ENCODE measurements at regions not wholly inside any gene's neighbourhood (a gene's known extent, or its start where the extent isn't known, plus 50 kb on each side); places are given as distances from the start of the nearest gene placed in this dataset.

DNA sequence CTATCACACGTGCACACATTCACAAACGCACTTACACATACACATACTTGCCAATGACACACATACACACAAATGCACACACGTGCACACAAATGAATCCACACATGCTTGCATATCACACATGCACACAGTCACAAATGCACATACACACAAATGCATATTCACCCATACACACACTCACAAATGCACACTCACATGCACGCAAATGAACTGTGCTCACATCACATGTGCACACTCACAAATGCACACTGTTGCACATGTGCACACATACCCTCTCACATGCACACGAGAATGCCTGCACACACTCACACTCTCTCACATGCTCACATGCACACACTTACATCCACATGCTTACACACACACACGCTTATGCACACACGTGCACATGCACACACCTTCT is 368.1 kb downstream of the EIPR1 start:
- H3K27me3 ChIP-seq (ENCODE audit: control insufficient read depth, insufficient read depth, low read length), result no peaks in the 10 kb centered on the region
- H3K36me3 ChIP-seq (ENCODE audit: control insufficient read depth, insufficient read depth, low read length), result no peaks in the 10 kb centered on the region
- TF ChIP-seq, protein P1, sequence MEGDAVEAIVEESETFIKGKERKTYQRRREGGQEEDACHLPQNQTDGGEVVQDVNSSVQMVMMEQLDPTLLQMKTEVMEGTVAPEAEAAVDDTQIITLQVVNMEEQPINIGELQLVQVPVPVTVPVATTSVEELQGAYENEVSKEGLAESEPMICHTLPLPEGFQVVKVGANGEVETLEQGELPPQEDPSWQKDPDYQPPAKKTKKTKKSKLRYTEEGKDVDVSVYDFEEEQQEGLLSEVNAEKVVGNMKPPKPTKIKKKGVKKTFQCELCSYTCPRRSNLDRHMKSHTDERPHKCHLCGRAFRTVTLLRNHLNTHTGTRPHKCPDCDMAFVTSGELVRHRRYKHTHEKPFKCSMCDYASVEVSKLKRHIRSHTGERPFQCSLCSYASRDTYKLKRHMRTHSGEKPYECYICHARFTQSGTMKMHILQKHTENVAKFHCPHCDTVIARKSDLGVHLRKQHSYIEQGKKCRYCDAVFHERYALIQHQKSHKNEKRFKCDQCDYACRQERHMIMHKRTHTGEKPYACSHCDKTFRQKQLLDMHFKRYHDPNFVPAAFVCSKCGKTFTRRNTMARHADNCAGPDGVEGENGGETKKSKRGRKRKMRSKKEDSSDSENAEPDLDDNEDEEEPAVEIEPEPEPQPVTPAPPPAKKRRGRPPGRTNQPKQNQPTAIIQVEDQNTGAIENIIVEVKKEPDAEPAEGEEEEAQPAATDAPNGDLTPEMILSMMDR (IDR thresholded peaks at IDR 0.05; ENCODE audit: insufficient read depth, low read length, poor library complexity, severe bottlenecking), result no peak
- no peak overlapping the region for H3K4me3 ChIP-seq (ENCODE audit: low read depth, low read length)
- no peak for DNase-seq (ENCODE audit: low read depth)

DNA sequence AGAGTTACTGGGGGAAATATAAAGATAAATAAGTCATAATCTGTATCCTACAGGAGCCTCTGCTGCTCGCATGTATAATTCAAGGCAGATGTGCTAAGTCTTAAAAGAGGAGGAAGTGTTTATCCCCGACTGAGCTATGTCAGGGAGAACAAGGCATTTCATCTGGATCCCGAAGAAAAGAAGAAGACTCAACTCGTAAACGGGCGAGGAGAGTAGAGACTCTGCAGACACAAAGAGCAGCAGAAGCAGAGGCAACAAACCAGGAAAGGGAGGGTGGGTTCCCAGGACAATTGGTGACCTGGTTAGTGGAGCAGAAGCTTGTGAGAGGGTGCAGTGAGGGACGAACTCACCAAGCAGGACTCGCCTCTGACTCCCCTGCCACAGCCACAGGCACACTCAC is 368.6 kb downstream of the EIPR1 start:
- TF ChIP-seq, protein P1 (IDR thresholded peaks at IDR 0.05; ENCODE audit: insufficient read depth, low read length, poor library complexity, severe bottlenecking), result no peak
- H3K27me3 ChIP-seq (ENCODE audit: control insufficient read depth, insufficient read depth, low read length), result no peaks in the 10 kb centered on the region

DNA sequence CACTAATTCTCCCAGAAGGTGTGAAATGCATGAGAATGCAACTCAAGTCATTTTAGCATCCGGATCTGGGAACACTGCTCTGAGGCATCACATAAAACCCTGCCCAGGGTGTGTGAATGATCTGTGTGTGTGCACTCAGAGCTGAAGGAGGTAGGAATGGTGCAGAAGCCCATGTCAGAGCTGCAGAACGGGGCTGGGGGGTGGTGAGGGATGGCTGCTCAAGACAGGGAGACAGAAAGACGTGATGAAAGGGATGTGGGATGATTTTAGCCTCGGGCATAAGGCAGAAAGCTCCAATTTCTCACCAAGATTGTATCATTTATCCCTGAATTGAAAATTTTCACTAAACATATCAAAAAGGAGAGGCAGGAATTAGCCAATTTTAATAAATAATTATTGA is 369.1 kb downstream of the EIPR1 start:
- TF ChIP-seq, protein P1 (IDR thresholded peaks at IDR 0.05; ENCODE audit: insufficient read depth, low read length, poor library complexity, severe bottlenecking), result no peak
- H3K27me3 ChIP-seq (ENCODE audit: control insufficient read depth, insufficient read depth, low read length), result no peaks in the 10 kb centered on the region
- DNase-seq (ENCODE audit: low read depth), result no peak
- H3K4me3 ChIP-seq (ENCODE audit: low read depth, low read length), result no peak overlapping the region
- H3K36me3 ChIP-seq (ENCODE audit: control insufficient read depth, insufficient read depth, low read length), result no peaks in the 10 kb centered on the region

More for the DNA sequence above, 368.6 kb downstream of the EIPR1 start:
- Histone ChIP-seq H3K36me3 (ENCODE audit: control insufficient read depth, insufficient read depth, low read length) (no peaks in the 10 kb centered on the region), H3K4me3 (ENCODE audit: low read depth, low read length) (no peak overlapping the region)
- no peak for DNase-seq (ENCODE audit: low read depth)

DNA sequence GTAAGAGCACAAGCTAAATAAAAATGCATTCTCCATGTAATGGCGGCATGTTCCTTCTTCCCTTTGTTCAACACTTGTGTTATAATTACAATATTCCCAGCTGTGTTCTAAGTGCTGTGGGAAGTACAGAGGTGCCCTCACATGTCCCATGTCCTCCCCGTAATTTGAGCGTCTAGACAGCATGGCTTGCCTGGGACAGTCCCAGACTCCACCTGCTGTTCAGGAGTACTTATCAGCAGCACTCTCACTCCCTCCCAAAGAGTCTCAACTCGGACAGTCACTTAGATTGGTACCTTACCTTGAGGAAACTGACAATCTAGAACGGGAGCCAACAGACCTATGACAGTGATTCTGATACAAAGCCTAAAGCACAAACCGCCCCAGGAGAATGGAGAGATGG is 370.5 kb downstream of the EIPR1 start:
- no peak for DNase-seq (ENCODE audit: low read depth)
- no peaks in the 10 kb centered on the region for H3K36me3 ChIP-seq (ENCODE audit: control insufficient read depth, insufficient read depth, low read length)
- no peak overlapping the region for H3K4me3 ChIP-seq (ENCODE audit: low read depth, low read length)
- no peaks in the 10 kb centered on the region for H3K27me3 ChIP-seq (ENCODE audit: control insufficient read depth, insufficient read depth, low read length)
- TF ChIP-seq, protein P1 (IDR thresholded peaks at IDR 0.05; ENCODE audit: insufficient read depth, low read length, poor library complexity, severe bottlenecking), result no peak

DNA sequence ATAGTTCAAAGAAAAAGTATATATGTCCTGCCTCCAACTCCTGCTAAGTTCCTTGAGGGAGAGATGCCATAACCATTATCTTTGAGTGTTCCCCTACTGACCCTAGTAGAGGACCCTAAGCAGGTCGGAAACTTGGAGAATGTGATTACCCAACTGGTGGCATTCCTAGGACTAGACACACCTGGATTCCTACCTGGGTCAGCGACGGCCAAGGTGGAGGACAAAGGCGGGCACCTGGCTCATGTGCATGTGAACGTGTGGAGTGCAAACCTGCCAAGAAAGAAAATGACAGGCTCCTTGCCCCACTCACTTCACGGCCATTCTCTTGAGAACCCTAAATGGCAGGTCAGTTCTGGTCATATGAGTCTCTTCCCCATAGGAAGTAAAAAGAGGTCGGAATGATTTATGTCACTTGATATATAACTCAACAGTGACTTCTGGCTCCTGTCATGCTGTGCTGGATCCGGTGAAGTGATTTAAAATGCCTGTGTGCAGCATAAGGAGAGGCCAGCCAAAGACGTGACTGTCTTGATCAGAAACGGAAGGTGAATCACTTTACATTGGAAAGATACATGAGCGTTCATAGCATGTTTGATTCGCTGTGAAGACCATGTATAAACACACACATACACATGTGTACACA is 371.6 kb downstream of the EIPR1 start:
- TF ChIP-seq, protein P1 (IDR thresholded peaks at IDR 0.05; ENCODE audit: insufficient read depth, low read length, poor library complexity, severe bottlenecking), result no peak

More for the DNA sequence above, 371.6 kb downstream of the EIPR1 start:
- DNase-seq (ENCODE audit: low read depth), result no peak
- no peaks in the 10 kb centered on the region for H3K36me3 ChIP-seq (ENCODE audit: control insufficient read depth, insufficient read depth, low read length)
- no peak overlapping the region for H3K4me3 ChIP-seq (ENCODE audit: low read depth, low read length)
- no peaks in the 10 kb centered on the region for H3K27me3 ChIP-seq (ENCODE audit: control insufficient read depth, insufficient read depth, low read length)

Measured in kidney epithelial cell (primary cell).